HepG2 (cell line): ENCODE measurements at regions not wholly inside any gene's neighbourhood (a gene's known extent, or its start where the extent isn't known, plus 50 kb on each side); places are given as distances from the start of the nearest gene placed in this dataset.

Experiments
- ATAC-seq: fragments of 200-7000 bp; cut with Tn5 transposase; 3 replicates; pipeline ENCODE4 v1.9.1; 2020; ENCODE audit warnings: mild to moderate bottlenecking, moderate library complexity
- BruUV-seq: library from RNA; stranded (reverse); fragments of 400-500 nt; replicated peaks from 2 replicates; lab custom pipeline; 2021; lab: Mats Ljungman, UMichigan
- CTCF ChIA-PET: fragments of 300-600 bp; formaldehyde crosslinking; extraction: SDS; loops from one replicate; lab custom pipeline; 2021; ENCODE audit warnings: low total read pairs, inconsistent platforms, low intra/inter-chr PET ratio; lab: Yijun Ruan, JAX
- POLR2A ChIA-PET: fragments of 350-600 bp; sonication (Branson Sonifier 250); formaldehyde crosslinking; loops from one replicate; lab custom pipeline; 2020; ENCODE audit warnings: antibody characterized with exemption, inconsistent platforms; lab: Yijun Ruan, JAX
- DNase-seq: peaks from one replicate; pipeline ENCODE4 v3.0.0-alpha.2; 2015; ENCODE audit warnings: low spot score
- FAIRE-seq: peaks from 3 replicates; lab custom pipeline; 2011; peaks lifted over from hg19 to GRCh38; lab: Jason Lieb, UNC
- H2AFZ ChIP-seq: one replicate; pipeline ENCODE4 v1.6.1; 2011; ENCODE audit warnings: low read length, inconsistent platforms
- H3K27ac ChIP-seq: fragments of 300-600 bp; 3 replicates; pipeline ENCODE4 v1.8.0; 2011; ENCODE audit warnings: mixed run types, mild to moderate bottlenecking, mixed read lengths, low read length, inconsistent platforms; ENCODE audit not compliant: insufficient read depth; ENCODE audit errors: extremely low read length
- H3K27me3 ChIP-seq, 2 experiments: fragments of 200-600 bp in 1 of 2; 2 replicates in 1 of 2; 3 replicates in 1 of 2; pipeline versions ENCODE4 v1.6.0 to v1.8.0; 2011; ENCODE audit warnings: low read length in 2 of 2, mild to moderate bottlenecking in 2 of 2, moderate library complexity in 2 of 2, inconsistent platforms in 1 of 2; ENCODE audit not compliant: insufficient read depth in 2 of 2, control insufficient read depth in 1 of 2
- H3K36me3 ChIP-seq, 2 experiments: fragments of 200-600 bp in 1 of 2; replicated peaks in 1 of 2; 2 replicates in 1 of 2; 3 replicates in 1 of 2; pipeline versions ENCODE4 v1.5.1 to v1.8.0; 2011; ENCODE audit warnings: low read length in 2 of 2, inconsistent platforms in 1 of 2; ENCODE audit not compliant: insufficient read depth in 2 of 2, control insufficient read depth in 1 of 2
- H3K4me1 ChIP-seq: 2 replicates; pipeline ENCODE4 v1.5.1; 2012; ENCODE audit warnings: low read length, inconsistent platforms; ENCODE audit not compliant: insufficient read depth
- H3K4me2 ChIP-seq: 2 replicates; pipeline ENCODE4 v1.6.0; 2011; ENCODE audit warnings: low read depth, low read length, inconsistent platforms
- H3K4me3 ChIP-seq, 3 experiments: fragments of 200-600 bp in 1 of 3; sonication (generic), shearing (Covaris generic) in 1 of 3; replicated peaks in 1 of 3; 2 replicates each; pipeline ENCODE4 v1.5.1; 2011 to 2016; ENCODE audit warnings: low read length in 3 of 3, inconsistent platforms in 2 of 3, low read depth in 2 of 3, mild to moderate bottlenecking in 2 of 3, control low read depth in 1 of 3, mixed read lengths in 1 of 3; ENCODE audit not compliant: insufficient read depth in 1 of 3
- H3K79me2 ChIP-seq: one replicate; pipeline ENCODE4 v1.6.1; 2011; ENCODE audit warnings: low read length, inconsistent platforms; ENCODE audit not compliant: insufficient read depth
- H3K9ac ChIP-seq: 2 replicates; pipeline ENCODE4 v1.6.0; 2011; ENCODE audit warnings: mild to moderate bottlenecking, low read depth, low read length, inconsistent platforms; ENCODE audit not compliant: insufficient read depth
- H3K9me3 ChIP-seq: 2 replicates; pipeline ENCODE4 v1.5.1; 2012; ENCODE audit warnings: mild to moderate bottlenecking, low read length
- H4K20me1 ChIP-seq: 2 replicates; pipeline ENCODE4 v1.6.0; 2011; ENCODE audit warnings: inconsistent platforms, mild to moderate bottlenecking, low read length, moderate library complexity; ENCODE audit not compliant: insufficient read depth
- CEBPB ChIP-seq: IDR thresholded peaks from 2 replicates; pipeline ENCODE4 v1.6.1; 2011; ENCODE audit warnings: low read depth, low read length, improper control_type of control experiment, borderline replicate concordance
- HNF1A ChIP-seq, 2 experiments: sonication (generic) in 1 of 2; formaldehyde crosslinking in 1 of 2; IDR thresholded peaks; 2 replicates each; pipeline versions ENCODE4 v1.4.0 to v1.6.1; 2016 to 2020; ENCODE audit warnings: borderline replicate concordance in 1 of 2, low read depth in 1 of 2, mild to moderate bottlenecking in 1 of 2, missing genetic modification reagents in 1 of 2
- MEIS1 ChIP-seq: sonication (generic); formaldehyde crosslinking; IDR thresholded peaks from 2 replicates; pipeline ENCODE4 v1.9.0; 2021; ENCODE audit warnings: mild to moderate bottlenecking, missing genetic modification reagents, moderate library complexity, borderline replicate concordance
- RFX1 ChIP-seq: fragments of 450-650 bp; IDR thresholded peaks from 2 replicates; pipeline ENCODE4 v1.6.1; 2017
- XBP1 ChIP-seq: sonication (generic); formaldehyde crosslinking; IDR thresholded peaks from 2 replicates; pipeline ENCODE4 v1.5.0; 2020; ENCODE audit warnings: missing genetic modification reagents
- ZNF12 ChIP-seq: sonication (generic); formaldehyde crosslinking; IDR thresholded peaks from 2 replicates; pipeline ENCODE4 v1.5.0; 2020; ENCODE audit warnings: missing genetic modification reagents
- ZNF552 ChIP-seq: sonication (generic); formaldehyde crosslinking; IDR thresholded peaks from 2 replicates; pipeline ENCODE4 v1.9.0; 2022; ENCODE audit warnings: missing genetic modification reagents, mild to moderate bottlenecking, borderline replicate concordance
- ZNF790 ChIP-seq: sonication (generic); formaldehyde crosslinking; IDR thresholded peaks from 2 replicates; pipeline ENCODE4 v1.8.0; 2022; ENCODE audit warnings: missing genetic modification reagents, mild to moderate bottlenecking, borderline replicate concordance
- WGBS: methylation state at CpG from one replicate; pipeline ENCODE4 v1.1.6; 2017; ENCODE audit warnings: low lambda C conversion rate; 5-methylcytosine and 5-hydroxymethylcytosine counted together
- in situ Hi-C: cut with HindIII; loops from 2 replicates; pipeline ENCODE4 v1.10.0; 2017; ENCODE audit warnings: low pct_unique_long_range_greater_than_20kb; ENCODE audit not compliant: extremely low pct_ligation_motif_present
- intact Hi-C: fragments of 100-400 bp; cut with micrococcal nuclease; formaldehyde crosslinking; loops from one replicate; pipeline ENCODE4 v1.10.0; 2022; ENCODE audit not compliant: unreplicated experiment

GRCh38 chr5:110321117-110321516 lies 405.4 kb downstream of the TMEM232 start:
- no peak for TF ChIP-seq CEBPB
- no peak for TF ChIP-seq ZNF790 (CRISPR knock-in tag)
- TF ChIP-seq ZNF12: no peak
- no peak for TF ChIP-seq XBP1 (CRISPR knock-in tag)
- no peak for TF ChIP-seq RFX1
- no peak for TF ChIP-seq ZNF552 (CRISPR knock-in tag)
- TF ChIP-seq HNF1A (IDR thresholded peaks at IDR 0.05; ENCODE audit: low read depth): no peak
- no peak for TF ChIP-seq HNF1A (CRISPR knock-in tag; IDR thresholded peaks at IDR 0.05; ENCODE audit: borderline replicate concordance)
- no peak for TF ChIP-seq MEIS1 (CRISPR knock-in tag)
- TF ChIP-seq, all 625 proteins: peak for 0
- H3K4me3 ChIP-seq: no peak overlapping the region
- POLR2A ChIA-PET: no interaction called here
- no peak overlapping the region for H2AFZ ChIP-seq
- no peaks in the 10 kb centered on the region for H3K36me3 ChIP-seq
- CTCF ChIA-PET: no interaction called here
- no peak overlapping the region for H3K4me2 ChIP-seq
- in situ Hi-C loops (no loop called here), intact Hi-C loops (no loop called here)
- no peaks in the 10 kb centered on the region for H3K27me3 ChIP-seq
- no TSS peak for BruUV-seq
- FAIRE-seq (no peak), DNase-seq (no peak), ATAC-seq (no peak)
- H3K4me1 ChIP-seq: no peaks in the 10 kb centered on the region
- no peaks in the 10 kb centered on the region for H4K20me1 ChIP-seq
- 4% methylated on average over 1 of the region's 1 CpG for WGBS
- H3K27ac ChIP-seq: no peak overlapping the region
- H3K79me2 ChIP-seq: no peaks in the 10 kb centered on the region
- H3K9me3 ChIP-seq: no peaks in the 10 kb centered on the region
- H3K9ac ChIP-seq: no peak overlapping the region
